ENCODE measurements at regions not wholly inside any gene's neighbourhood (a gene's known extent, or its start where the extent isn't known, plus 50 kb on each side); places are given as distances from the start of the nearest gene placed in this dataset.

DNA sequence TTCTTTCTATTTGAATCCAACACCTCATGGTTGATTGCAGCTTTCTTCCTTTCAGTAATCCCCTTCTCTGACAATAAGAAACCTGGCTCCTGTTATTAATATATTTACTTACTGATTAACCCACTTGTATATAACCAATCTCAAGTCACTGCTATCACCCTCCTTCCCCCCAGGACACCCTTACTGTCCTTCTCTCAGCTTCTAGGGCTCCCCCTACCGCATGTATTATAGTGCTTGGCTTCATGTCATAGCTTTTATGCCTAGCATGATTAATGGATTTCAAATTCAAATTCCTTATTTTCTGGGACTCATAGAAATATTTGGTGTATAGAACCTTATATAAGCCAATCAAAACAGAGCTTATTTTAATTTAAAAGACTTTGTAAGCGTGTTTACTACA is 75.7 kb upstream of the BNIP2 start:
- POLR2A ChIA-PET = no interaction called here
- H3K79me2 ChIP-seq (ENCODE audit: control insufficient read depth, insufficient read depth, low read length) = no peaks in the 10 kb centered on the region

More for the DNA sequence above, 75.7 kb upstream of the BNIP2 start:
- no peak overlapping the region for H3K4me2 ChIP-seq (ENCODE audit: insufficient read depth, low read length)
- BruUV-seq (replicated peaks) = no TSS peak
- no peaks in the 10 kb centered on the region for H3K4me1 ChIP-seq (ENCODE audit: control insufficient read depth, extremely low read depth, insufficient read depth, low read length)
- H3K9ac ChIP-seq (replicated peaks; ENCODE audit: extremely low read depth, insufficient read depth, low read length) = no peak overlapping the region
- H3K27ac ChIP-seq (ENCODE audit: insufficient read depth, low read depth, low read length) = no peak overlapping the region
- no peaks in the 10 kb centered on the region for H4K20me1 ChIP-seq (replicated peaks; ENCODE audit: control insufficient read depth, extremely low read depth, insufficient read depth, low read length)
- no peak overlapping the region for H2AFZ ChIP-seq (ENCODE audit: low read depth, low read length)
- peaks cover 0 to 23% of the 10 kb centered on the region in 2 experiments for H3K27me3 ChIP-seq (ENCODE audit: control insufficient read depth in 2 of 2, insufficient read depth in 2 of 2, low read length in 2 of 2)
- FAIRE-seq = no peak
- no peak for DNase-seq (ENCODE audit: low read depth, low spot score)
- TF ChIP-seq, protein P1, sequence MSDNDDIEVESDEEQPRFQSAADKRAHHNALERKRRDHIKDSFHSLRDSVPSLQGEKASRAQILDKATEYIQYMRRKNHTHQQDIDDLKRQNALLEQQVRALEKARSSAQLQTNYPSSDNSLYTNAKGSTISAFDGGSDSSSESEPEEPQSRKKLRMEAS (IDR thresholded peaks at IDR 0.05; ENCODE audit: insufficient read depth, insufficient read length) = no peak
- TF ChIP-seq, protein P2, sequence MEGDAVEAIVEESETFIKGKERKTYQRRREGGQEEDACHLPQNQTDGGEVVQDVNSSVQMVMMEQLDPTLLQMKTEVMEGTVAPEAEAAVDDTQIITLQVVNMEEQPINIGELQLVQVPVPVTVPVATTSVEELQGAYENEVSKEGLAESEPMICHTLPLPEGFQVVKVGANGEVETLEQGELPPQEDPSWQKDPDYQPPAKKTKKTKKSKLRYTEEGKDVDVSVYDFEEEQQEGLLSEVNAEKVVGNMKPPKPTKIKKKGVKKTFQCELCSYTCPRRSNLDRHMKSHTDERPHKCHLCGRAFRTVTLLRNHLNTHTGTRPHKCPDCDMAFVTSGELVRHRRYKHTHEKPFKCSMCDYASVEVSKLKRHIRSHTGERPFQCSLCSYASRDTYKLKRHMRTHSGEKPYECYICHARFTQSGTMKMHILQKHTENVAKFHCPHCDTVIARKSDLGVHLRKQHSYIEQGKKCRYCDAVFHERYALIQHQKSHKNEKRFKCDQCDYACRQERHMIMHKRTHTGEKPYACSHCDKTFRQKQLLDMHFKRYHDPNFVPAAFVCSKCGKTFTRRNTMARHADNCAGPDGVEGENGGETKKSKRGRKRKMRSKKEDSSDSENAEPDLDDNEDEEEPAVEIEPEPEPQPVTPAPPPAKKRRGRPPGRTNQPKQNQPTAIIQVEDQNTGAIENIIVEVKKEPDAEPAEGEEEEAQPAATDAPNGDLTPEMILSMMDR (IDR thresholded peaks at IDR 0.05; ENCODE audit: extremely low read depth in 1 of 2, insufficient read depth in 1 of 2, low read depth in 1 of 2, low read length in 2 of 2) = no peak
- TF ChIP-seq POLR2AphosphoS5 (IDR thresholded peaks at IDR 0.05; ENCODE audit: insufficient read depth, low read depth, low read length) = no peak
- no peak for TF ChIP-seq FOS (IDR thresholded peaks at IDR 0.05; ENCODE audit: borderline replicate concordance, insufficient read depth, low read length)
- no peak for TF ChIP-seq POLR2A (IDR thresholded peaks at IDR 0.05; ENCODE audit: low read depth, low read length)
- no peak for TF ChIP-seq JUN (IDR thresholded peaks at IDR 0.05; ENCODE audit: borderline replicate concordance, insufficient read depth, insufficient read length, low read depth)
- no peak for TF ChIP-seq GATA2 (IDR thresholded peaks at IDR 0.05; ENCODE audit: insufficient read depth, insufficient read length, low read depth, low read length)
- no peak for TF ChIP-seq EZH2 (IDR thresholded peaks at IDR 0.05; ENCODE audit: borderline replicate concordance, low read depth, low read length, severe bottlenecking)
- no peak for TF ChIP-seq MYC (IDR thresholded peaks at IDR 0.05; ENCODE audit: low read depth, low read length)
- H3K36me3 ChIP-seq (ENCODE audit: control insufficient read depth in 2 of 2, extremely low read depth in 1 of 2, insufficient read depth in 2 of 2, low read length in 2 of 2) = no peaks in the 10 kb centered on the region
- H3K4me3 ChIP-seq (replicated peaks in 1 of 3; ENCODE audit: insufficient read depth in 1 of 3, low read depth in 1 of 3, low read length in 3 of 3) = no peak overlapping the region
- dilution Hi-C loops (cut with MboI; ENCODE audit: extremely low pct_ligation_motif_present, low sequenced_read_pairs) (no loop called here), intact Hi-C loops (cut with micrococcal nuclease) (no loop called here)
- H3K9me1 ChIP-seq (replicated peaks; ENCODE audit: control insufficient read depth, extremely low read depth, insufficient read depth, low read length) = no peaks in the 10 kb centered on the region
- no peaks in the 10 kb centered on the region for H3K9me3 ChIP-seq (replicated peaks; ENCODE audit: control insufficient read depth, insufficient read depth, low read length)
- CTCF ChIA-PET = interaction anchor here (0.6 to 1.9 kb wide), 5 partner anchors 26 to 561 kb away, joined by 3 to 5 read pairs (median 4); no protein-coding TSS in a partner anchor

Data from endothelial cell of umbilical vein (primary cell).